ENCODE measurements at regions not wholly inside any gene's neighbourhood (a gene's known extent, or its start where the extent isn't known, plus 50 kb on each side); places are given as distances from the start of the nearest gene placed in this dataset.

DNA sequence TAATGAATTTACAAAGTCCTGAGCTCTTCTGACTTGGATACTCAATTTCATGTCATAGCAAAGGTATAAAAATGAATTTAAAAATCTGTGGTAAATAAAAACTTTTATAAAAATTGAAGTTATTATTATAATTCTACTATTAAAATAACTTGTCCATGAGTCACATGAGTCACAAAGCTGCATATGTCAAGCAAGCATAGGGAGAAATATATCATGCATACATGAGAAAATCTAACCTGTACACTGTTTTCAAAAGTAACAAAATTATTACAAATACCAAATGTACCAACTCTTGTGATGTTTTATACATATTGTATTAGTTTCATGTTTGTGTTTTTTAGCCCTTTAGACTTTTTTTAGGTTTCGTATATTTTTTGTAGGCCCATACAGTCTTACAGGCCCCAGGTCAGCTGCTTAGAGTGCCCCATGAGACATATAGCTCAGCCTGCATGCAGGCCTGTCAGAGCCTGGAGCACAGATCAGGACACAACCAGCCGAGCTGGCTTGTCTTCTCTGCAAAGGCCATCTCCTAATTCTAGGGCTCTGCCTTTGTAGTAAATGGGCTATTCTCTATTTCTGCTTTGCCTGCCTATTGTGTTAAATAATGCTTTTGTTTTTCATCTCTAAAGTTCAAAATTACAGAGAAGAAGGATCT is 818.7 kb upstream of the TENM3 start:
- DNase-seq = no peak

DNA sequence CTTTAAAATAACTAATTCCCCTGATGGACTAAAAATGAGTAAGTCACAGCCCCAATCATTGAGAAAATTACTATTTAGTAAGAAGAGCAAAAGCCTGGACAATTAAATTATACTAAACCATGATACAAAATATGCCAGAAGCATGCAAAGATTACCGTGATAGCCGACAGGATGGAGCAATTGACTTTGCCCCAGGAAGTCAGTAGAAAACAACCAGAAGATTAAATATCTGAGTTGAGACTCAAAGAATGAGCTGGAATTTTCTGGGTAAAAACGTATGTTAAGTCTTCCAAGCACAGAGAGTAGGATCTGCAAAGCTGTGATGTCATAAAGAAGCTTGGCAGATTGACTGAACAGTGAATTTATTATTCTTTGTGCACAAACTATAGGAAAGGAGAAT is 816.1 kb upstream of the TENM3 start:
- DNase-seq = no peak

- no peak for DNase-seq
Measured at GRCh38 chr4:181431006-181431405, 812.2 kb upstream of the TENM3 start.

GRCh38 chr4:181431661-181432060 is 811.5 kb upstream of the TENM3 start:
- no peak for DNase-seq

GRCh38 chr4:181432335-181432734 is 810.9 kb upstream of the TENM3 start:
- DNase-seq = no peak

DNA sequence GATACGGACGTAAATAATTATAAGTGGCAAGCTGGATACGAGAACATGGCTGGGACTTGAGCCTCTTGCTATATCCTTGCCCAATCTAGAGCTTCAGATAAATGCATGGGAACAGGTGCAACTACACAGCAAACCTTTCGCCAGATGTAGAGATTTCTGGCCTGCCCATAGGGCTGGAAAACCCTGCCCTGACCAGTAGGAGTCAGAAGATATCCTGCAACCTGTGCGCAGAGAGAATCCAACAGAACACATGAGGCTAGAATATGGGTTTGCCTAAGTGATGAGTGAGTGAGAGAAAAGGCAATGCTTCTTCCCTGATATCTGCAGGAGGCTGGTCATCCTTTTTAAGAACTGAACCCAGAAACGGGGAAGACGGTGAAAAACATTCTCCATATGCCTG is 805.3 kb upstream of the TENM3 start:
- DNase-seq = no peak

- DNase-seq = no peak
Measured at GRCh38 chr4:181438641-181439040, 804.6 kb upstream of the TENM3 start.

- DNase-seq = no peak
Measured at GRCh38 chr4:181443021-181443420, 800.2 kb upstream of the TENM3 start.

- no peak for DNase-seq
Measured at GRCh38 chr4:181465826-181466225, 777.4 kb upstream of the TENM3 start.

DNA sequence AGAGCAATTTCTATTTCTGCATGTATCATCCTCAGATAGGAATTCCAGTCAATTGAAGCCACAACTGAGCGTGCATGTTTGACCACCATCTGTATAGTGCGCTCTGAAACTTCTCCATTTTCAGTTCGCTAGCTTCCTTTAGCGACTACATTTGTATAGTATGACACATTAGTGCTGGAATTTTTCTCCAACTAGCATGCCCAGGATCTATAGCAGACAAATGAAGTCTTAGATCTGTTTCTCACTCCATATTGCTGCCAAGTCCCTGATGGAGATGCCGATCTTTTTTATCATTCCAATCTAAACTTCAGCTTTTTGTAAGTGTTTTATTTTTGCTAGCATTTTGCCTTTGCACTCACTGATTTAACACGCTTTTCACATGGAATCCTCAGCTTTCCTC is 774.8 kb upstream of the TENM3 start:
- DNase-seq = no peak

DNA sequence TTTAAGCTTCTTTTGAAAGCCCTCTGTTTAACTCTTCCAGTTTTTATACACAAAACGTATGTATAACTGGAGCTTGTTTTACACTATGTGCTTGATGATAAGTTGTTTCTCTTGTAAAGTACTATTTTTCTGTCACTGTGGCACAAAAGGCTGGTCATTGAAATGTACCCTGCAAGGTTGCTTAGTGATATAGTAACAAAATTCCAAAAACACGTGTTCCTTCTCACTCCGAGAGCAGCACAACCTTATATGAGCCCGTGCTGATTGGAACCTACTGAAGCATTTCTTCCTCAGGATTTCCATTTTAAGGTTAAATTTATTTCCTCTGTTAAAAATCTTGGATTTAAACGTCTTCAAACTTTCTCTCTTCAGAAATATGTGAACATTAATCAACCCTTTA is 772.9 kb upstream of the TENM3 start:
- DNase-seq = no peak

DNA sequence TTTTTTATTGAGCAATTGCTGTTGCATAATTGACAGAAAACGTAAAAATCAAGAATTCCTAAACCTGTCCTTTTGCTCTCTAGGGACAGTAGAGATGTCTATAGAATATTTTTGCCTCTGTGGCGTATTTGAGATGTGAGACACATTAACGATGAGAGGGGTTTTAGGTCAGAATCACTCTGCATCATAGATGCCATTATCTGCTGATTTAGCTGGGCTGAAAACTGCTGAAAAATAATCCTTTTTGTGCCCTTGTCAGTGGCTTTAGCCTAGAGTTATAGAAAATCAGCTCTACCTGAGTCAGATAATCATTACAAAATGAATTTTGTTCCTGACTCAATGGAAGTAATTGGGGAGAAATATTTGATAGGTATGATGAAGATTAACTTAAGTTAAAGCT is 767.8 kb upstream of the TENM3 start:
- no peak for DNase-seq

- no peak for DNase-seq
Measured at GRCh38 chr4:181475781-181476507, 767.3 kb upstream of the TENM3 start.

- DNase-seq = no peak
Measured at GRCh38 chr4:181476508-181476890, 766.7 kb upstream of the TENM3 start.

GRCh38 chr4:181477591-181477990 is 765.6 kb upstream of the TENM3 start:
- DNase-seq = no peak

- no peak for DNase-seq
Measured at GRCh38 chr4:181478656-181479055, 764.5 kb upstream of the TENM3 start.

DNA sequence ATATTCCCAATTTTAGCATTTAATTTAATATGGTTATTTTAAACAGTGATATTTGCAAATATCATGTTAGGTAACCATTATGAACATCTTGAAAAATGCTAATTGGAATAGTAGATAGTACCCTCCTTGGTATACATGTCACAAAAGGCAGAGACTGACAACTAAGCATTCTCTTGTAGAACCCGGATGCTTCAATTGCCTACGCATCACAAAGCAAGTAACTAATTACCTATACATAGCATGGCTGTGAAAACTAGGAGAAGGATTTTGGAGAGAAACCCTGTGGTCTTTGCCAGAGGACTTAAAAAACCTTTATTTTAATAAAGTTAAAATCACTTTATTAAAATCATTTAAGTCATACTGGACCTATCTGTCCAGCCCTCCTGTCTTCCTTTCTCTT is 764.1 kb upstream of the TENM3 start:
- no peak for DNase-seq

DNA sequence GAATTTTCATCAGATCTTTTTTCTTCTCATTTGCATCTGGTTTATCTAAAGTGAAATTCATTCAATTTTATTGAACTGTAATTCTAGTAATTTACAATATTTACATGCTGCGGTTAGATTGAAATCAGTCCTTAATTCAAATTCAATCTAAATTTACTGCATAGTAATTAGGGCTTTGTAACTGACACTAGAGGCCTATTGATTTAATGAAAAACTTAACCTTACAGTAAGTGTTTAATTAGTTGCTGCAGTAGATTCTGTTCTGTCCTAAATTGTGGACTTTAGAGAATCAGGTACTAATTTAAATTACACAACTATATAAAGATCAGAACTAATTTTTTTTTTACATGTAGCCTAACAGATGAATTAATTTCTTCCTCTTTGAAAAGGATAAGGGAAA is 758.8 kb upstream of the TENM3 start:
- DNase-seq = no peak

- DNase-seq = no peak
Measured at GRCh38 chr4:181488926-181489325, 754.3 kb upstream of the TENM3 start.

GRCh38 chr4:181498148-181498547 is 745.1 kb upstream of the TENM3 start:
- no peak for DNase-seq

GRCh38 chr4:181502611-181503010 is 740.6 kb upstream of the TENM3 start:
- no peak for DNase-seq

GRCh38 chr4:181503687-181504390 is 739.4 kb upstream of the TENM3 start:
- no peak for DNase-seq

- no peak for DNase-seq
Measured at GRCh38 chr4:181504924-181505323, 738.3 kb upstream of the TENM3 start.

- DNase-seq = no peak
Measured at GRCh38 chr4:181507180-181507835, 735.9 kb upstream of the TENM3 start.
